NCI-H2171 treated with DMSO at 0.1 percent for 48 hours (cell line): ENCODE measurements at regions not wholly inside any gene's neighbourhood (a gene's known extent, or its start where the extent isn't known, plus 50 kb on each side); places are given as distances from the start of the nearest gene placed in this dataset.

Experiments used
- DNase-seq: peaks from one replicate; lab custom pipeline; 2025; lab: John Stamatoyannopoulos, UW

GRCh38 chr7:371119-371778 lies 81.3 kb downstream of the FOXL3 start:
- peak; percentile 24 for DNase-seq

- DNase-seq: no peak
Measured at GRCh38 chr7:371779-372545, 82.0 kb downstream of the FOXL3 start.

GRCh38 chr7:372546-372931 lies 82.6 kb downstream of the FOXL3 start:
- no peak for DNase-seq

- no peak for DNase-seq
Measured at GRCh38 chr7:372932-373791, 83.2 kb downstream of the FOXL3 start.

GRCh38 chr7:373818-374705 lies 84.1 kb downstream of the FOXL3 start:
- no peak for DNase-seq

- no peak for DNase-seq
Measured at GRCh38 chr7:374706-375311, 84.8 kb downstream of the FOXL3 start.

- DNase-seq: no peak
Measured at GRCh38 chr7:375321-375831, 85.4 kb downstream of the FOXL3 start.

- DNase-seq: no peak
Measured at GRCh38 chr7:375901-376305, 85.9 kb downstream of the FOXL3 start.

- DNase-seq: no peak
Measured at GRCh38 chr7:376306-377079, 86.5 kb downstream of the FOXL3 start.

GRCh38 chr7:377080-378040 lies 87.4 kb downstream of the FOXL3 start:
- no peak for DNase-seq

GRCh38 chr7:378041-378420 lies 88.1 kb downstream of the FOXL3 start:
- no peak for DNase-seq

- DNase-seq: no peak
Measured at GRCh38 chr7:378551-379455, 88.8 kb downstream of the FOXL3 start.

GRCh38 chr7:379456-380138 lies 89.6 kb downstream of the FOXL3 start:
- peak; percentile 16 for DNase-seq

GRCh38 chr7:380139-380485 lies 90.1 kb downstream of the FOXL3 start:
- DNase-seq: no peak

GRCh38 chr7:380711-381210 lies 90.8 kb downstream of the FOXL3 start:
- DNase-seq: no peak

GRCh38 chr7:381211-382042 lies 91.5 kb downstream of the FOXL3 start:
- no peak for DNase-seq

GRCh38 chr7:382043-382400 lies 92.1 kb downstream of the FOXL3 start:
- no peak for DNase-seq
